GM19452 (cell line): ENCODE measurements at regions not wholly inside any gene's neighbourhood (a gene's known extent, or its start where the extent isn't known, plus 50 kb on each side); places are given as distances from the start of the nearest gene placed in this dataset.

Source experiments
- ATAC-seq: cut with Tn5 transposase; IDR thresholded peaks from one replicate; pipeline ENCODE4 v1.9.1; 2021; ENCODE audit not compliant: unreplicated experiment

GRCh38 chr2:349390-349789 lies 61.5 kb upstream of the ALKAL2 start:
- ATAC-seq, result no peak

GRCh38 chr2:348361-348916 lies 60.5 kb upstream of the ALKAL2 start:
- ATAC-seq, result no peak

GRCh38 chr2:344811-345210 lies 56.9 kb upstream of the ALKAL2 start:
- no peak for ATAC-seq

GRCh38 chr2:343355-343754 lies 55.5 kb upstream of the ALKAL2 start:
- ATAC-seq, result no peak

GRCh38 chr2:341912-342311 lies 54.0 kb upstream of the ALKAL2 start:
- ATAC-seq, result no peak

- ATAC-seq, result no peak
Observed at GRCh38 chr2:341017-341542, 53.2 kb upstream of the ALKAL2 start.
